ENCODE measurements at regions not wholly inside any gene's neighbourhood (a gene's known extent, or its start where the extent isn't known, plus 50 kb on each side); places are given as distances from the start of the nearest gene placed in this dataset.
A peak's percentile ranks its signal among the peaks of the same experiment; 100 is the strongest.
"Not testable (repeated sequence)": the region's sequence is repeated elsewhere in the genome, so short reads cannot be mapped to it uniquely, and the experiment has no call there.

- no peak for DNase-seq
These were observed 109.7 kb downstream of the CRLF2 start for GRCh38 chrX:1102786-1103185.

DNA sequence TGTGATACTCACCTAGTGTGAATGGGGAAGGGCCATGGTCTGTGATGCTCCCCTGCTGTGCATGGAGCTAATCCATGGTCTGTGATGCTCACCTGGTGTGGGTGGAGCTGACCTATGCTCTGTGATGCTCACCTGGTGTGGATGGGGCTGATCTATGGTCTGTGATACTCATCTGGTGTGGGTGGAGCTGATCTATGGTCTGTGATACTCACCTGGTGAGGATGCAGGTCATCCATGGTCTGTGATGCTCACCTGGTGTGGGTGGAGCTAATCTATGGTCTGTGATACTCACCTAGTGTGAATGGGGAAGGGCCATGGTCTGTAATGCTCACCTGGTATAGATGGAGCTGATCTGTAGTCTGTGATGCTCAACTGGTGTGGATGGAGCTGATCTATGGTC, 110.2 kb downstream of the CRLF2 start:
- not testable (repeated sequence) for DNase-seq

DNA sequence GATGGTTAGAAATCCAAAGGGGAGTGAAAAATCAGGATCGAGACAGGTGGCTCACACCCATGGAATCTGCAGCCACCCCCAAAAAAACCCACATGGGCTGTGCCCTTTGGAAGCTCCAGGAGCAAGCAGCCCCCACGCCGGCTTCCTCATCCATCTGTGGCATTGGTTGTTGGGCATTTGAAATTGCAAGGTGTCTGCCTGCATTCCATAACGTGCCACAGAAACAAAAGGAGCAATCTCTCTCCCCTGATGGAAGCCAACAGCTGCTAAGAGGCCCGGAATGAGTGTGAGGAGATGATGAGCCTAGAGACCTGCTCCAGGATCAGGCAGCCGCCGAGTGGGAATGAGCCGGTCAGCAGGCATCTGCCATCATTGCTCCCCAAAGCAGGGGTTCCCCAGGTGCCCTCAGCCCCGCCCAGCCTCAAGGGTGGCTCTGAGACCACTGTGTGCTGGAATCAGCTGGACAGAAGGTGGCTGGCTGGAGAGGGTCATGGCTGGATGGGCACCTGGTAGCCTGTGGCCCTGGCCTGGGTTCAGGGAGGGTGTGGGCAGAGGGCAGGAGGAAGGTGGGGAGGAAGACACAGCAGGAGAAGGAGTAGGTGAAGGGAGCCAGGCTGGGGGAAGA, 113.2 kb downstream of the CRLF2 start:
- no peak for DNase-seq

DNA sequence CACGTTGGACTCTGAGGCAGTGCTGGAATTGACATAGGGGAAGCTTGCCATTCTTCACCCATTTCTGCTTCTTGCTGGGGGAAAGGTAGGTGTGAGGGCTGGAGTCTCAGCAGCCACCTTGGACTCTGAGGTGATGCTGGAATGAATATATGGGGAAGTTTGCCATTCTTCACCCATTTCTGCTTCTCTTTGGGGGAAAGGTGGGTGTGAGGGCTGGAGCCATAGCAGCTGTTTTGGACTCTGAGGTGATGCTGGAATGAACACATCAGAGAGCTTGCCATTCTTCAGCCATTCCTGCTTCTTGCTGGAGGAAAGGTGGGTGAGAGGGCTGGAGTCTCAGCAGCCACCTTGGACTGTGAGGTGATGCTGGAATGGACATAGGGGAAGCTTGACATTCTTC, 115.1 kb downstream of the CRLF2 start:
- DNase-seq: no peak

DNA sequence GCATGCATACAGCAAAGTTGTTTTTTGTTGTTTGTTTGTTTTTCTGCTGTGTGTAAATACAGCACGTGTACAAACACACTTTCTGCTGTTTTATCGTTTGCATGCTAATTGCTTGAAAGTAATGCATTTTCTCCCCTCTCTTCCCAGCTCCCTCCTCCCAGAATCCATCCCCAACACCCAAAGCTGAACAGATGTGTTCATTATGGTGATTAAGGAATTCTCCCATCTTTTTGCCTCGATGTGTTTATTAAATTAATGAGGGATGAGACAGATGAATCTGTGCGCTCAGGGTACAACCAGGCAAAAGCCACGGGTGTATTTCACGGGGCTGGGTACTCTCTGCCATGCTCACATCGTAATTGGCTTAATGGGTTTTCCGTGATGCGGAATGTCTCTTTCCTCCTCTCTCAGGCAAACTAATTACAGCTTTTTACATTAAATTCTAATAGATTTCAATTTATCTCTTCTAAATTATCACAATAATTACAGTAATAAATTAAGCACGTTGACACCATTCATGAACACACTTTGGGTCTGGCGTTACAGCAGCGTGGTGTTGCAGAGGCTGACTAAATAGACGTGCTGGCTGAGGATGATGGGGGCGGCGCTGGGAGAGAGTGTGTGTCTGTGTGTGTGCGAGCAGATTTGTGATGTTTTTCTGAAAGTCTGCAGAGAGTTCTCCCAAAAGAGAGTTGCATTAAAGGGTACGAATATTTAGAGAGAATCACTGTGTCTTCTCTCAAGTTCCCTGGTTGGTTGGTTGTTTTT, 117.7 kb downstream of the CRLF2 start:
- DNase-seq: no peak

GRCh38 chrX:1093586-1094421, 118.6 kb downstream of the CRLF2 start:
- DNase-seq: no peak

DNA sequence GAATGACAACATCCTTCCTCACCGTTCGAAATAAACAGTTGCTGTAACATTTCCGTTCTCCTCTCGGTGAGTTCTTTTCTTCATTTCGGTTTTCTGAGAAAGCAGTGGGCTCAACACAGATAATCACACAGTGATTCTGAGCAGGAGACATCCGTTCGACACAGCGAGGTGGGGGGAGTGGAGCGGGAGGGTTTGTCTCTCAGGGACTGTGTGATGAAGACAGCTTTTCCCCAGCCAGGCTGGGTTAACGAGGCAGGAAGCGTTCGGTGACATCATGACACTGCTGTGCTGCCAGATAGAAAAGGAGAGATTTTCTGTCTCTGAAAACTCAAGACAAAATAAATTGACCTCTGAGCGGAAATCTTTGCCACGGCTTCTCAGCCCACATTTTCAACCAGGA, 119.3 kb downstream of the CRLF2 start:
- DNase-seq: peak; percentile 52 to 57

- DNase-seq: no peak
These were observed 125.7 kb downstream of the CRLF2 start for GRCh38 chrX:1086444-1087409.

DNA sequence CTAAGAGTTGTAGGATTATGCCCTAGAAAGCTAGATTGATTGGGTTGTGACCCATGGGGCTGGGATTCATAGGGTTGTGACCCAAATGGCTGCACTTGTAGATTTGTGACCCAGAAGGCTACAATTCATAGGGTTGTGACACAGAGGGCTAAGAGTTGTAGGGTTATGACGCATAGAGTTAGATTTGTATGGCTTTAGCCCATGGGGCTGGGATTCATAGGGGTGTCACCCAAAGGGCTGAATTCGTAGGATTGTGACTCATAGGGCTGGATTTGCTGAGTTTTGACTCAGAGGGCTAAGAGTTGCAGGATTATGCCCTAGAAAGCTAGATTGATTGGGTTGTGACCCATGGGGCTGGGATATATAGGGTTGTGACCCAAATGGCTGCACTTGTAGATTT, 126.6 kb downstream of the CRLF2 start:
- not testable (repeated sequence) for DNase-seq

DNA sequence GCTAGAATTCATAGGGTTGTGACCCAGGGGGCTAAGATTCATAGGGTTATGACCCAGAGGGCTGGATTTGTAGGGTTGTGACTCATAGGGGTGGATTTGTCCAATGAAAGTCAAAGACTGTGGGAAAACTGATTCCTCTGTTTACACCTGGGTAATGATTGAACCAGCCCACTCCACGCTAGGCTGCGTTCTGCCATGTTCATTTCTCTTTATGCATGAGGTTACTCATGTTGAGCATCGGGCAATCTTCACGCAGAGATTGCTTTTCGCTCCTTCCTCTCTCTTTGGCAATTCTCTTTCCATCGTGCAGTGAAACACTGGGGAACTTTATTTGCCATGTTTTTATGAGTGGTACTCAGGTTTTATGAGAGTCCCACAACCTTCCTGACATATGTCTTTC, 127.8 kb downstream of the CRLF2 start:
- DNase-seq: no peak

DNA sequence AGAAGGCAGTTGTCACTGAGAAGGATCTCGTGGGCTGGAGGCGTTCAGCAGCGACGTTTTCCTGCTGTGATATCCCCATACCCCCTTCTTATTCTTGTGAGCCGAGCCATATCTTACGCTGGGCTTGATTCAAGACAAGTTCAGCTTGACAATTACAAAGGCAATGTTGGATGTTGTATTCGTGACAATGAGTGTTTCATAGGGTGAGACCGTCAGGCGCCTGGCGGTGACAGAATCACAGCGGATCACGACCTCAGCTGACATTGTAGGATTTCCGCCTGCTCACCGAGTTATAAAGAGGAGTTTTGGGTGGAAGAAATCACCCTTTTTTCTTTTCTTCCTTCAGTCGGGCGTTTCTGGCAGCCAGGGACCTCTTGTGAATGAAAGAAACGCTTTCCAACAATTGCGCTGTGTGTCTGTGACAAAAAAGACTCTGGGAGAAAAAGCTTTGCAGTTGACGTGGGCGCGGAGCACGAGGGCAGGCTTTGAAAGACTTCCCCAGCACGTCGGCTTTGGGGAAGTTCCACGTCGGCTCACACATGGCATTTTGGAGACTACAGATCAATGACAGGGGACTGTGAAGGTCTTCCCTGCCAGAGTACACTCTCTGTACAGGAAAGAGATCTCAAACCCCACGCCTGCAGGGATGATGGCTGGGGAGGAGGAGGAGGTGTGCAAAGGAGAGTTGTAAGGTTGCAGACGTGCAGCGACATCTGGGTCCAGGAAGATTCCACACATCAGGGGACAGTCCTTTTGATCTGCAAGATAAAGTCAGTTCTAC, 135.4 kb downstream of the CRLF2 start:
- DNase-seq: no peak

DNA sequence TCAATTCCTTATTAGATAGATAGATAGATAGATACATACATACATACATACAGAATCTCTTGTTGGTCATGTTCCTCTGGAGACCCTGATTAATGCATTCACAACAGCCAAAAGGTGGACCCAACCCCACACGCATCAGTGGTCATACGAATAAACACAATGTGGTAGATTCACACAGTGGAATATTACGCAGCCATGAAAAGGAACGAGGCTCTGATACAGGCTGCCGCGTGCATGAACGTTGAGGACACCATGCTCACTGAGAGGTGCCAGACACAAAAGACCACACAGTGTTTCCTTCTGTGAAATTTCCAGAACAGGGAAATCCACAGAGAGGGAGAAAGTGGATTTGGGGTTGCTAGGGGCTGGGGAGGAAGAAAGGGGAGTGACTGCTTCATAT, 136.7 kb downstream of the CRLF2 start:
- no peak for DNase-seq

DNA sequence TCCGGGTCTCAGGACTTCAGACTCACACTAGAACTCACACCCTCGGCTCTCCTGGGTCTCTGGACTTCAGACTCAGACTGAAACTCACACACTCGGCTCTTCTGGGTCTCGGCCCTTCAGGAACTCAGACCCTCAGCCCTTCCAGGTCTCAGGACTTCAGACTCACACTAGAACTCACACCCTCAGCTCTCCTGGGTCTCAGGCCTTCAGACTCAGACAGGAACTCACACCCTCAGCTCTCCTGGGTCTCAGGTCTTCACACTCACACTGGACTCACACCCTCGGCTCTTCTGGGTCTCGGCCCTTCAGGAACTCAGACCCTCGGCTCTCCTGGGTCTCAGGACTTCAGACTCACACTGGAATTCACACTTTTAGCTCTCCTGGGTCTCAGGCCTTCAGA, 137.3 kb downstream of the CRLF2 start:
- no peak for DNase-seq

- no peak for DNase-seq
These were observed 137.7 kb downstream of the CRLF2 start for GRCh38 chrX:1074755-1075154.

DNA sequence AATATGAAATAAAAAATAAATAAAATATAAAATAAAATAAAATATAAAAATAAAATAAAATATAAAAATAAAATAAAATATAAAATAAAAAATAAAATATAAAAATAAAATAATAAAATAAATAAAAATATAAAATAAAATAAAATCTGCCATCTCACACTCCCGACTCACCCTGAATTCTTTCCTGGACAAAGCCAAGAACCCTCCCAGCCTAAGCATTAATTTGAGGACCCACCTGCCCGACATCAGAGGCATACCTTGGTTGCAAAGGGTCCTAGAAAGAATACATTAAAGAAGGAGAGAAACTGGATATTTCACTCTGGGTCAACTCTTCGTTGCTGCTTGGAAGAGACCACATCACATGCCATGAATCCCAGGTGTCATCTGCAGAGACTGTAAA, 138.3 kb downstream of the CRLF2 start:
- no peak for DNase-seq

DNA sequence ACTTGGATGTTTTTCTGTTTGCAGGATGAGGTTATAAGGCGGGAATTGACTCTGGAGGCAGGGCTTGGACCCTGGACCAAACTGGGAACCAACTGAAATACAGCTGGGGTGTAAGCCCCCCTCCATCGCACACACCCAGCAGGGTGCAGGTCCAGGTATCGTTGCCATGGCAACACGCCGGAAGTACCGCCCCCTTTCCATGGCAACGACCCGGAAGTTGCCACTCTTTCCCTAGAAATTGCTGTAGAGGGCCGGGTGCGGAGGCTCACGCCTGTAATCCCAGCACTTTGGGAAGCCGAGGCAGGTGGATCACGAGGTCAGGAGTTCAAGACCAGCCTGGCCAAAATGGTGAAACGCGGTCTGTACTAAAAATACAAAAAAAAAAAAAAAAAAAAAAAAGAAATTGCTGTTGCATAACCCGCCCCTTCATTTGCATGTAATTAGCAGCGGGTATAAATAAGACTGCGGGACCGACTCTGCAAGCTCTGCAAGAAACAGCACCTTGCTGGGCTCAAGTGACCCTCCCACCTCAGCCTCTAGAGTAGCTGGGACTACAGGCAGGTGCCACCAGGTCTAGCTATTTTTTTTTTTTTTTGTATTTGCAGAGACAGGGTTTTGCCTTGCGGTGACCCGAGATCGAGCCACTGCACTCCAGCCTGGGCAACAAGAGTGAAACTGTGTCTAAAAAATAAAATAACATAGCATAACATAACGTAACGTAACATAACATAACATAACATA, 139.6 kb downstream of the CRLF2 start:
- no peak for DNase-seq

GRCh38 chrX:1071351-1071750, 141.1 kb downstream of the CRLF2 start:
- DNase-seq: no peak

DNA sequence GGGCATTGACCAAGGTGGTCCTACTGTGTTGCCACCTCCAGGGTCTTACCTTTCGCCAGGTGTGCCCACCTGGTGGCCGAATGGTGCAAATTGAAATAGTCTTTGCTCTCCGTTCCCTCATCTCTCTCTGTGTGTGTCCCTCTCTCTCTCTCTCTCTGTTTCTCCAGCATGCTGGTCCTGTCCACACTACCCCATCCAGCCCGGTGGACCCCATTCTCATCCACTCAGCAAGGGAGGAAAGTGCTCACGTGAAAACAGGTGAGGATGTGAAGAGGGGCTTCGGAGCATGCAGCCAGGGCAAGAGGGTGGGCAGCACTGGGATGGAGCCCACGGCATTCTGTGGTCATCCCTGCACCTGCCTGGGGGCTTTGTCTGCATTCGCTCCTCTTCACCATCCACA, 150.1 kb downstream of the CRLF2 start:
- no peak for DNase-seq

DNA sequence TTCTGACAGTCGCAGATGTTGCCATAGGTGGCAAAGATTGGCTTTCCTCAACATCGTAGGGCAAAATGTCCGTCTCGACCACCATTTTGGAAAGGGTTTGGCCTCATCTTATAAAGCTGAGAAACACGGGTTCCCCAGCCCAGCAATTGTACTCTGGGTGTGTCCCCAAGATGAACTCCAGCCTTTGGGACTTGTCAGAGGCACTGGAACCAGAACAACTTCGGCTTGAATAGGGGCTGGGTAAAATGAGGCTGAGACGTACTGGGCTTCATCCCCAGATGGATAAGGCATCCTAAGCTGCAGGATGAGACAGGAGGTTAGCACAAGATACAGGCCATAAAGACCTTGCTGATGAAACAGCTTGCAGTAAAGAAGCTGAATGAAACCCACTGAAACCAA, 151.9 kb downstream of the CRLF2 start:
- no peak for DNase-seq

DNA sequence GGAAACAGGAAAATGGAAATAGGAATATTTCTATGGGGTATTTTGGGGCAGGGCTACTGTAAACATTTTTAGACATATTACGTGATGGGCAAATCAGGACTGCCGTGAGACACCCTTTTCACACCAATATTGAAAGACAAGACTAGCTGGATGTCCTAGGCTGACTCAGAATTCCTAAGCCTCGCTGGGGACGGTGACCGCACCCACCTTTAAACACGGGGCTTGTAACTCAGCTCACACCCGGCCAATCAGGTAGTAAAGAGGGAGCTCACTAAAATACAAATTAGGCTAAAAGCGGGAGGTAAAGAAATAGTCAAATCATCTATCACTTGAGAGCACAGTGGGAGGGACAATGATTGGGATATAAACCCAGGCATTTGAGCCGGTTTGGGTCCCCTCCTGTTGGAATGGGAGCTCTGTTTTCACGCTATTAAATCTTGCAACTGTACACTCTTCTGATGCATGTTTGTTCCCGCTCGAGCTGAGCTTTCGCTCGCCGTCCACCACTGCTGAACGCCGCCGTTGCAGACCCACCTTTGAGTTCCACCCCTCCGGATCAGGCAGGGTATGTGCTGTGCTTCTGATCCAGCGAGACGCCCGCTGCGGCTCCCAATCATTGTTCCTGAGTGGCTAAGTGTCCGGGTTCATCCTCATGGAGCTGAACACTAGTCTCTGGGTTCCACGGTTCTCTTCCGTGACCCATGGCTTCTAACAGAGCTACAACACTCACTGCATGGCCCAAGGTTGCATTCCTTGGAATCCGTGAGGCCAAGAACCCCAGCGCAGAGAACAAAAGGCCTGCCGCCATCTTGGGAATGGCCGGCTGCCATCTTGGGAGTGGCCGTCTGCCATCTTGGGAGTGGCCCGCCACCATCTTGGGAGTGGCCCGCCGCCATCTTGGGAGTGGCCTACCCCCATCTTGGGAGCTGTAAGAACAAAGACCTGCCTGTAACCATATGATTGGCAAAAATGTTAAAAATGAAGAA, 152.6 kb downstream of the CRLF2 start:
- no peak for DNase-seq

Data from activated CD4-positive, alpha-beta T cell treated with anti-CD3 and anti-CD28 coated beads, Interleukin-2, amount 50 U/mL, for 4 hours (primary cell).